Fibroblast of mammary gland (primary cell): ENCODE measurements at regions not wholly inside any gene's neighbourhood (a gene's known extent, or its start where the extent isn't known, plus 50 kb on each side); places are given as distances from the start of the nearest gene placed in this dataset.
"Not testable (repeated sequence)": the region's sequence is repeated elsewhere in the genome, so short reads cannot be mapped to it uniquely, and the experiment has no call there.

ENCODE experiments used
- DNase-seq: peaks from one replicate; pipeline ENCODE4 v3.0.0-alpha.2; 2010; ENCODE audit warnings: low read depth
- H3K4me3 ChIP-seq: 2 replicates; pipeline ENCODE4 v1.5.1; 2011; ENCODE audit warnings: low read depth, mild to moderate bottlenecking, low read length, moderate library complexity; ENCODE audit not compliant: control insufficient read depth
- CTCF ChIP-seq: conservative IDR thresholded peaks from 2 replicates; pipeline ENCODE4 v1.5.1; 2011; ENCODE audit warnings: low read depth, low read length, inconsistent platforms; ENCODE audit not compliant: control insufficient read depth, insufficient read depth

GRCh38 chr3:51610708-51611107, 60.3 kb upstream of the TEX264 start:
- no peak for TF ChIP-seq CTCF
- H3K4me3 ChIP-seq = no peak overlapping the region
- no peak for DNase-seq

- no peak overlapping the region for H3K4me3 ChIP-seq
- DNase-seq = no peak
- TF ChIP-seq CTCF = no peak
These were observed 53.5 kb upstream of the TEX264 start for GRCh38 chr3:51617597-51617996.

- H3K4me3 ChIP-seq = not testable (repeated sequence)
- DNase-seq = peak; percentile 50
These were observed 53.0 kb upstream of the TEX264 start for GRCh38 chr3:51618038-51618437.

- TF ChIP-seq CTCF = no peak
- DNase-seq = no peak
- H3K4me3 ChIP-seq = no peak overlapping the region
These were observed 52.6 kb upstream of the TEX264 start for GRCh38 chr3:51618496-51618895.

GRCh38 chr3:51619983-51620382, 51.1 kb upstream of the TEX264 start:
- TF ChIP-seq CTCF = no peak
- DNase-seq = no peak
- H3K4me3 ChIP-seq = no peak overlapping the region

- no peak for TF ChIP-seq CTCF
- peak; percentile 76 for DNase-seq
- H3K4me3 ChIP-seq = no peak overlapping the region
These were observed 50.5 kb upstream of the TEX264 start for GRCh38 chr3:51620543-51620942.

- peak; percentile 53 for DNase-seq
- TF ChIP-seq CTCF = no peak
- no peak overlapping the region for H3K4me3 ChIP-seq
These were observed 49.8 kb upstream of the TEX264 start for GRCh38 chr3:51621091-51621892.
